T-helper 1 cell (primary cell): ENCODE measurements at regions not wholly inside any gene's neighbourhood (a gene's known extent, or its start where the extent isn't known, plus 50 kb on each side); places are given as distances from the start of the nearest gene placed in this dataset.

Experiments used
- DNase-seq, 5 donors: peaks; one replicate each; pipeline ENCODE4 v3.0.0-alpha.2; 2012 to 2020

DNA sequence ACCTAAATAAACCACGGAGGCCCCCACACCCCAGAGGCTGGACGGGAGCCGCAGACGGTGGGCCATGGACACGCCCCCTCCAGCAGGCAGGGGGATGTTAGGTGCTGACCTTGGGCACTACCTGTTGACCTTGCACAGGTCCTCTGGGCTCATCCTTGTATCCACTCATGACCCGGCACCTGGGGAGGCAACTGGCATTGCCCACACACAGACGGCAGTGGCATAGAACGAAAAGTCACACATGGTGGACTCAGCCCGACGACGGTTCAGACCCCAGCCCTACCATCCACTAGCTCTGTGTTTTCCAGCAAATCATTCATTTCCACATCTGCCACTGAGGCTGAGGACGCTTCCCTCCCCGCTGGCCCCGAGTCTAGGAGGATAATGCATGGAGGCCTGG is 247.7 kb upstream of the PPP2R2D start:
- no peak for DNase-seq

DNA sequence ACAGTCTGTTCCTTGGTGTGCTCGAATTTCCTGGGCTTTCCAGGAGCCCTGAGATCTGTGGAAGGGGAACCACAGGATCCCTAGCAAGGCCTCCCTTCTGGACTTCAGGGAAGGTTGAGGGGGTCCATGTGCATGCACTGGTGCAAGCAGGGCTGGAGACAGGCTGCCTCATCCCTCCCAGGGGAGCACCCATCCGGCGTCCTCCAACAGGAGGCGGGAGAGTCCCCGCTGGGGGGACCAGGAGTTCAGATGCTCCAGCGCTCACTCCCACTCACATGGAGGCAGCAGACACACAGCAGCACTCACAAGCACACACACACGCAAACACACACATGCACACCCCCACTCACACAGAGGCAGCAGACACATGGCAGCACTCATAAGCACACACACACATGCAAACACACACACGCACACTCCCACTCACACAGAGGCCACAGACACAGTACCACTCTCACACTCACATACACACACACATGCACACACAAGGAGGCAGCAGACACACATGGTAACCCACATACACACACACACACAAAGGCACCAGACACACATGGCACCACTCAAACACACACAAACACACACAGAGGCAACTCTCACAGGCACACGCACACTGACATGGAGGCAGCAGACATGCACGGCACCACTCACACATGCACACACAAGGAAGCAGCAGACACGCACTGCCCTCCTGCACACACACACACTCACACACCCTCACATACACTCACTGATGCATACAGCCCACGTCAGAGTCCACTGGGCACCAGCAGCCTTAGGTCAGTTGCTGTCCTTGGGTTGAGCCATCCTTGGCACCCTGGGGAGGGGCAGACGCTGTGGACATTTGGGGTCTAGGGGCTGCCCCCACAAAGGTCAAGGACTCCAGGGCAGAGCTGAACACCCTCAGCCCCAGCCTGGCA is 247.0 kb upstream of the PPP2R2D start:
- no peak for DNase-seq

DNA sequence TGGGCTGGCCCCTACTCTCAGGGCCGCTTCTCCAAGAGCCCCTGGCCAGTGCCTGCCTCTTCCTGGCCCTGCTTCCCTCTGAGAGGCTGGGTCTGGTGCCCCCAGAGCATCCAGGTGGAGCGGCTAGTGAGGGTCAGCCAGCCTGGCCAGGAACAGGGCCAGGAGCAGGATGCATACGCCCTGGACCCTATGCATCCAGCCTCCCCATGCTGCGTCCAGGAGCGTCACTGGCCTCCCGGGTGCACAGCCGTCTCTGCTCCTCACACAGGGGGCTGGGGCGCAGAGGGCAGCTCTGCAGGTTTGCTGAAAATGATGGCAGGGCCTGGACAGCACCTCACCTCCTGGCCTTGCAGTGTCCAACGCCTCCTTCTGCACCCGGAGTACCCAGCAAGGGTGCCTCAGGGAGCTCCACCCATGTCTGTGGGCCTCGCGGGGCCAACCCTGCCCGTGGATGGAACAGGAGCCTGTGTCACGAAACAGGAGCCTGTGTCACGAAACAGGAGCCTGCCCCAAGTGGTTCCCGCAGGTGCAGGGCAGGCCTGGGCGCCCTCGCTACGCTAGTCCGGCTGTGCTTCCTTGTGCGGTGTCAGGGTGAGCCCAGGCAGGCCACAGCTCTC is 246.2 kb upstream of the PPP2R2D start:
- DNase-seq: no peak

DNA sequence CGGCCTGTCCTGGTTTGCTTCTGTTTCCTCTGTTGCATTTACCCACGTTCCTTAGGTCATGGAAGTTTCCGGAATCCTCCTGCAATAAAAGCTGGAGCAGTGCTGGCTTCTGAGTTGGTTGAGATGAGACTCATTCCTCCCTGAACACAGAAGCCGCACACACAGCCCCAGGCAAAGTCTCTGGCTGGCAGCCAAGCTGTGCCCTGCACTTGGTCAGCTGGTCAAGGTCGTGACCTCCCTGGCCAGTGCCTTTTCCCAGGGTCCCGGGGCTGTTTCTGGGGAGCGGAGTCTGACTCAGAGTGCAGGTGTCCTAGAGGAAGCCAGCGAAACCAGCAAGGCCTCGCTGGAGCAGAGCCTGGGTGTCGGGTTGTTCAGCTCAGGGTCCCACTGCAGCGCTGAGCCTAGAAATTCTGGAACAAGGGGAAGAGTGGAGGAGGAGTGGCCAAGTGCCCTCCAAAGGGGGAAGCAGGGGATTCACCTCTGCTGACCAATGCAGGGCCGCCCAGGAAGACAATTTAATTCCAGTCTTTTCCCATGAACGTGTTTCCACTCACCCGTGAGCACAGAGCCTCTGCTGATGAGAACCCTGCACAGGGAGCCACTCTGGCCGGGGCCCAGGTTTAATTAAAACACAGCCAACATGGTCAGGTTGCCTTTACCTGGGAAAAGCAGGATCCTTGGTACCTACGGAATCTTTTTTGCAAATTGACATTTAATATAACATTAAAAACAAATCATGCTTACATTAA is 245.5 kb upstream of the PPP2R2D start:
- no peak for DNase-seq

DNA sequence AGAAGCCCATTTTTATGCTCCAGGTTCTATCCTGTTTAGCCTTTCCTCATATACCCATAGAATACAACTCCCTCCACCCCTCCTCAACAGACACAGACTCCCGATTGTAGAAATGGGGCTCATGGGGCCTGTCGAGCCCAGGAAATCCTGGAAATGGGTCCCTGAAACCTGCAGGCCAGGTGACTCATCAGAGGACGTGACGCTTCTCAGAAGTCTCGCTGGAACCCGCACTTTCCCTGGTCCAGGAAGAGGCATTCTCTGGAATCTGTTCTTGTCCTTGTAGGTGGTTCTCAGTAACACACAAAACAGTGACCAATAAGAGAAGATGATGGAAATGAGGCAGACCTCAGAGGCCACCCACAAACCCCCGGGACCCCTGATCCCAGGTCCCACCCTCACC is 244.8 kb upstream of the PPP2R2D start:
- DNase-seq: no peak

DNA sequence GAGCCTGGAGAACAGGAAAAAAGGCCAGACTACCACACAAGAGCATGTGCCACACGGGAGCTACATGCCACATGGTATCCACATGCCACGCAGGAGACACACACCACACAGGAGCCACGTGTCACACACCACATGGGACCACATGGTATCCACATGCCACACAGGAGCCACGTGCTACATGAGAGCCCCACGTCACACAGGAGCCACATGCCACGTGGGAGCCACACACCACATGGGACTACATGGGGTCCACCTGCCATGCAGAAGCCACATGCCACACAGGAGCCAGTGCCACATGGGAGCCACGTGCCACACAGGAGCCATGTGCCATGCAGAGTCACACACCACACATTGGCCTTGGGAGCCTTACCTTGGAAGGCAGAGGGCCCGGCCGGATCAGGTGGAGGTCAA is 244.4 kb upstream of the PPP2R2D start:
- DNase-seq: no peak

DNA sequence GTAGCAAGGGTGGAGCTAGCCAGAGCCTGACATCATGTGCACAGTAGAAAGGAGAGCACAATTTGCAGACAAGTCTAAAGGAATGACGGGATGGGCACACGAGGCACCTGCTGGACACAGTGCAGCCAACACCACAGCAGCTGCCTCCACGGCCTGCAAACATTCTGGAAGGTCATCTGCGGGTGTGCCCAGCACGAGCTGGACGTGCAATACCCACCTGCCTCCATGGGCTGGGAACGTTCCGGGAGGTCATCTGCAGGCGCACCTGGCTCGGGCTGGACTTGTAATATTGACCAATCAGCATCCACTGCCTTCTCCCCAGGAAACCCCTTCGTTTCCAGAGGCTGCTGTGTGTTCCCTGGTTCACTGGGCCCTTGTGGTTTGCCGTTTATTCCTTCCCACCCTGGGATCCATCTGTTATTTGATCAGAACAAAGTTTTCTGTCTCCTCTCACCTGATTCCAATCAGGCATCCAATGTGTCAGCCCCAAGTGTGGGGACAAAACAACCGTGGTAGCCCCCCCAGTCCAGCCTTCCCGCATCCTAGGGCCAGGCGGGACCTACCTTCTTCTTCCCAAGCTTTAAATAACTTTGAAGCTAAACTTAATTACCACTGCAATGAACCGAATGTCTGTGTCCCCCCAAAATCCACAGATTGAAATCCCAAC is 243.4 kb upstream of the PPP2R2D start:
- no peak for DNase-seq

DNA sequence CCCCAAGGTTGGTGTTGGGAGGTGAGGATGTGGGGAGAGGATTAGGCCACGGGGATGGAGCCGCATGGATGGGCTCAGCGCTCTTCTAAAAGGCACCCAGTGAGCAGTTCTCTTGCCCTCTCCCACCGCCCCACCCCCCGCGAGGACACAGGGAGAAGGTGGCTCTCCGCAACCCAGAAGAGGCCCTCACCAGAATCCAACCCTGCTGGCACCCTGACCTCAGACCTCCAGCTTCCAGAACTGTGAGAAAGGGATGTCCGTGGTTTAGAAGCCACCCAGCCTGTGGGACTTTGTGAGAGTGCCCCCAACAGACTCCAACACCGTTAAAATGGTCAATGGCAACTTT is 242.8 kb upstream of the PPP2R2D start:
- DNase-seq: no peak

DNA sequence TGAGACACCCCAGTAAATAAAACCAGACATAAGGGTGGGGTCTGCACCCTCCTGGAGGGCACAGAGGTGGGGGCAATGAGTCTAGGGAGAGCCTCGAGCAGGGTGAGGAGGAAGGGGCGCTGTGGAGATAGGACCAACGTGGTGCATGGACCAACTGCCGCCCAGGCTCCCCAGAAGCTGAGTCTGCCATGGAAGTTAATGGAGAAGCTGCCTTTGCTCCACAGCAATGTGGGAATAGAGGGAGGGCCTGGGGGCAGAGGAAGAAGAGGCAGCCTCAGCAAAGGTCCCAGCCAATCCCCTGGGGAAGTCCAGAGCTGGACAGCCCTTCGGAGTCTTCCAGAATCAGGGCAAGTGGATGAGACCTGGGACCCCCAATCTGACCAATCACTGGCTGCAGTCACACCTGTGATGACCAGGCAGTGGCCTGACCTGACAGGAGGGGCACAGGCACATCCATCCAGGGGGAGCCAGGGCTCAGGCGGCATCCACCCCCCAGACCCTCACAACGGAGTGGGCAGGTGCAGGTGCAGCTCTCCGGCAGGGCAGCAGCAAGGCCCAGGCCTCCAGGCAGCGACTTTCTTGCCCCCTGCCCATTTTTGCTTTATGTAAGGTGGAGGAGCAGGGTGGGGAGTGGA is 242.2 kb upstream of the PPP2R2D start:
- no peak for DNase-seq

DNA sequence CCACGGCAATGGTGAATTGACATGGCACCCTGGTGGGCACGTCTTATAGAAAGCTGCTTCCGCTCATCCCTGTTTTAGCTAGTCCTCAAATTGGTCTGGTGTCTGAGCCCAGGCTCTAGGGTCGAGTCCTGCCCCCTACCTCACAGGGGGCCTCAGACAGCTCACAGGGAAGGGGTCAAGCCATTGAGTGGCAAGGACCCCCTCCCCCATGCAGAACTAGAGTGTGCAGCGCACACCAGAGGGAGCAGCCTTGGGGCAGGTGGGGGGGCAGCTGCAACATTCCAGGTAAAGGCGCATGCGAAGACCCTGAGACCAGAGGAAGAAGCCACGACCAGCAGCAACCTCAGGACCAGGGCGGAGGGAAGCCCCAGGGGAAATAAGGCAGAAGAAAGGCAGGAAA is 240.4 kb upstream of the PPP2R2D start:
- DNase-seq: no peak

DNA sequence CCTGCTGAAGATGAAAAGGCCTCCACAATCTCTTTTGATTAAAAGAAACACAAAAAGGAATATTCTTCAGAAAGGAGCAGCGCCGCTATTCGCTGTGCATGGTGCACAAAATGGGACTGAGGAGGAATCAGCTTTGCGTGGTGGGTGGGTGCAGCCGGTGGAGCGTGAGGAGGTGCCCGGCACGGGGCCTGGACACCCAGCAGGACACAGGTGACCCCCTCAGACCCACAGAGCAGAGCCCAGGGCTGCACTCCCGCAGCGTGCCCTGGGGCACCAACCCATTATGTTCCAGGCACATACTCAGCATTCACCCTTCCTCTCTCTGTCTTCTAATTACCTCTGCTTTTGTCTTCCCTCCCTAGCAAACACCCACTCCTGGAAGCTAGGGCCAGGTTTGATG is 238.0 kb upstream of the PPP2R2D start:
- no peak for DNase-seq

DNA sequence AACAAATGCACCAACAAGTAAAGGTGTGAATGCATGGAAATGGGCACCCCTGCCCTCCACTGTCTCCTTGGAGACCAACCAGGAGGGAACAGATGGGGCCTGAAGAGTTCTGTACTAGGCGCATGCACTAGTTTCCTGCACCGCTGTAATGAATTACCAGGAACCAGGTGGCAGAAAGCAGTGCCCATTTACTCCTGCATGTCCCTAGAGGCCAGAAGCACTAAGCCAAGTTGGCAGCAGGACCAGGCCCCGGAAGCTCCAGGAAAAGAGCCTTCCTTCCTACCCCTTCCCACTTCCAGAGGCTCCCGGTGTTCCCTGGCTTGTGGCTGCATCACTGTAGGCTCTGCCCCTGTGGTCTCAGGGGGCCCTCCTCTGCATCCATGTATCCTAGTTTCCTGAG is 237.5 kb upstream of the PPP2R2D start:
- DNase-seq: no peak

DNA sequence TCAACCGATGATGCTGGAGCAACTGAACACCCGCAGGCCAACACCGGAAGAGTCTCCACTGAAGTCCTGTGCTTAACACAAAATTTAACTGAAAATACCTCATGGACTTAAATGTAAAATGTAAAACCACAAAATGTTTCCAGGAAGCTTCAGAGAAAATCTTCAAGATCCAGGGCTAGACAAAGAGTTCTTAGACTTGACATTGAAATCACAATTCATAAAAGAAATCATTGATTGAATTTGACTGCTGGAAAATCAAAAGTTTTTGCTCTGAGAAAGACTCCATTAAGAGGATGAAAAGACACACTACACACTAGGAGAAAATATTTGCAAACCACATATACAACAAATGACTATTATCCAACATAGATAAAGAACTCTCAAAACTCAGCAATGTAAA is 234.7 kb upstream of the PPP2R2D start:
- no peak for DNase-seq

DNA sequence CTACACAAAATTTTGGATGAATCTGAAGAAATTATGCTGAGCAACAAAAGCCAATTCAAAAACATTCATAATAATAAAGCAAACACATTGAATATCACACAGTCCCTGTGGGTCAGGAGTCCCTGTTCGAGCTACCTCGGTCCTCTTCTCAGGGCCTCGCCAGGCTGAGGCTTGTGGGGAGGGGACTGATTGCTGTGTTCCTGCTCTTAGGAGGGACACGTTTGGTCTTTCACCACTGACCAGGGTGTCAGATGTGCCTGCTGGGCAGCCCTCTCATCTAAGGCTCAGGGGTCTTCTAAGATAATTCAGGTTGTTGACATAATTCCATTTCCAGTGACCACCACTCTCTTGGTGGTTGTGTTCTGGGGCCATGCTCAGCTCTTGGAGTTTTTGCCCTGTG is 233.8 kb upstream of the PPP2R2D start:
- no peak for DNase-seq

DNA sequence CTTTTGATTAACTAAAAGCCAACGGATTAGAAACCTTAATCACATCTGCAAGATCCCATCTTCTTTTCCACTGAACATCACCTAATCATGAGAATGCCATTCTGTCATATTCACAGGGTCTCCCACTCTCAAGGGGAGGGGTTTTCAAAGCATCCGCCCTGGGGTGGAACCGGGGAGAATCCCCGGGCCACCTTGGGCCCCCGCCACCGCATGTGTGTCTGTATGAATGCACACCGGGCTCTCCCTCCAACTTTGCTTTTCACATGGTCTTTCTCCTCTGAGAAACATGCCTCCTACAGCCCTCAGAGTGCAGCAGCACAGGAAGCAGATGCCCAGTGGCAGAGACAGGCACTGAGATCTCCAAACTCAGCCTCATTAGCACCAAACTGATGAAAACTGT is 233.2 kb upstream of the PPP2R2D start:
- no peak for DNase-seq

DNA sequence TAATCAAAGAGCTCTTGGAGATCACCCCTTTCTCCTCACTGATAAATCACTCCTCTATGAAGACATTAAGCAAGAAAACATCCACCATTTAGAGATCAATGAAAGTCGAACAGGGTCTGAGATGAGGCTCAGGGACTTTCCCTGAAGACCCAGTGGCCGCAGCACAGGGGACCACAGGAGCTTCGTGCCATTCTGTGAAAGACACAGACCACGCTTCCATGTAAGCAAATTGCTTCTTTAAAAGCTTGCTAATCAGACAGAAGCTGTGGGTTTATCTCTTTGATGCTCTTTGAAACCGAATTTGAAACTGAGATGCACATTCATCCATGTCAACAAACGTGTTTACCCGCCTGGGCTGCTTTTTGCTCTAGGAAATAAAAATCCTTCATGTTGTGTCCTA is 231.9 kb upstream of the PPP2R2D start:
- DNase-seq: no peak

DNA sequence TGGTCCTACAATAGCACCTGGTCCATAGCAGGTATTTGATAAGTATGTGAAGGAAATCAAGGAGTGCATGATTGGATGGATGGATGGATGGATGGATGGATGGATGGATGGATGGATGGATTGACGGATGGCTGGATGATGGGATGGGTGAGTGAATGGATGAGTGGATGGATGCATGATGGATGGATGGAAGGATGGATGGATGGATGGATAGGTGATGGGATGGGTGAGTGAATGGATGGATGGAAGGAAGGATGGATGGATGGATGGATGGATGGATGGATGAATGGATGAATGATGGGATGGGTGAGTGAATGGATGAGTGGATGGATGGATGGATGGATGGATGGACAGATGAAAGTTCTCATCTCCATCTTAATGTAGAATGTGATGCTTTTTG is 231.0 kb upstream of the PPP2R2D start:
- DNase-seq: no peak

DNA sequence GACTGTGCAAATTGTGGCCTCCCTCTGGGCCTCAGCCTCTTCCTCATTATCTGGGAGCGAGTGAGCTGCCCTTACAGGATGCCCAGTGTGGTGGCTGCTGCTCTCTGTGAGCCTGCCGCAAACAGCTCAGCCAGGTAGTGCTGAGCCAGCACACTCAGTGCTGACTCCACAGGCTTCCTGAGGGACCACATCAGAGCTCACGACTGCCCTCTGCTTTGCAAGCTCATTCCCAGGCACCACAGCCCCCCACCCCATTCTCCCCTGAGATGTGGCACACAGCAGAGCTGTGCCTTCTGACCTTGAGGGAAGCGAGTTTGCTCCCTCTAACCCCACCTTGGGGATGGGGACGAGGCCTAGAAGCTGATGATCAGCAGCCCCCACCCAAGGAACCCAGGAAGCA is 230.5 kb upstream of the PPP2R2D start:
- DNase-seq: no peak

DNA sequence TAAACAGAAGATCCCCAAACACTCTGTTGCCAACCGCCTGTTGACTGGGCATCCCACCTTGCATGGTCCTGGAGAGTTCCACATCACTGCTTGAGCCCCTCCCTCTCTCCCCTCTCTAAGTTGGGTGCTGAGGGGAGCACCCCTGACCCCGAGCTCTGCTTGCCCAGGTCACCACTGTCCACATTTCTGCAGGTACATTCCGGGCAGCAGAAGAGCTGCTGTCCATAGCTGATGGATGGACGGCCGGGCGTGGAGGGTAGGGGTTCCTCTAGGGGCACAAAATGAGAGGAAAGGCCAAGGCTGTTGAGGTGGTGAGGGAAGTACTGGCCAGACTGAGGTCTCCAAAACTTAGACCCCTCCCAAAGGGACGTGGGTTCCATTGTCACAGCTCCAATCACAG is 227.4 kb upstream of the PPP2R2D start:
- no peak for DNase-seq

DNA sequence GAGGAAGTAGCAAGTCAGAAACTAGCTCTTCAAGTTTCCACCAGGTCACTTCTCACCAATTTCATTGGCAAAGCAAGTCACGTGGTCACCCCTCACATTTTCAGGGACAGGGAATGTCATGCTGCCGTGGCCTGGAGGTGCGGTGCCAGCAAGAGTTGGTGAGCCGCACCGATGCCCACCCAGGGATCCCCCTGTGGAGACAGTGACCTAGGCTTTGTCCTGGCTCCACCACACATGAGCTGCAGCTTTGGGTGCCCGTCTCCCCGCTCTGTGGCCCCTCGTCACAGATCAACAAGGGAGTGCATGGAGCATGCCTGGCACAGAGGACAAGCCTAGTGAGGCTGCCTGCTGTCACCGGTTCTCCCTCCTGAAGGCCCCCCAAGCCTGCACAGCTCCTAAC is 226.7 kb upstream of the PPP2R2D start:
- DNase-seq: no peak

DNA sequence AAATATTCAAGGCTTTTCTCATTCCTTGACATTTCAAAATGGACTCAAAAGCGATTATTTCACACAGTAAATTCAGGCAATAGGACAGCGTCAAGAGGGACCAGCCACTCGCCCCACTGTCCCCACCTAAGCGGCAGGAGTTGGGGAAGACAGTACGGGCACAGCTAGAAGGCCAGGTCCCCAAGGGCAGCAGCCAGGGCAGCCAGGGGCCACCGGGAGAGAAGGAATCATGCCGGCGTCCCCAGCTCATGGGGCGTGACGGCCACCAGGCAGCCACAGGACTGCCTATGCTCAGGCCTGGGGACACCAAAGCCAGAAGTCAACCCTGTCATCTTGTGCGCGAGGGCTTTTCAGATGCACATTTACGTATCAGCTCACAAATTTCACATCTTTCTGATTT is 225.7 kb upstream of the PPP2R2D start:
- DNase-seq: no peak

DNA sequence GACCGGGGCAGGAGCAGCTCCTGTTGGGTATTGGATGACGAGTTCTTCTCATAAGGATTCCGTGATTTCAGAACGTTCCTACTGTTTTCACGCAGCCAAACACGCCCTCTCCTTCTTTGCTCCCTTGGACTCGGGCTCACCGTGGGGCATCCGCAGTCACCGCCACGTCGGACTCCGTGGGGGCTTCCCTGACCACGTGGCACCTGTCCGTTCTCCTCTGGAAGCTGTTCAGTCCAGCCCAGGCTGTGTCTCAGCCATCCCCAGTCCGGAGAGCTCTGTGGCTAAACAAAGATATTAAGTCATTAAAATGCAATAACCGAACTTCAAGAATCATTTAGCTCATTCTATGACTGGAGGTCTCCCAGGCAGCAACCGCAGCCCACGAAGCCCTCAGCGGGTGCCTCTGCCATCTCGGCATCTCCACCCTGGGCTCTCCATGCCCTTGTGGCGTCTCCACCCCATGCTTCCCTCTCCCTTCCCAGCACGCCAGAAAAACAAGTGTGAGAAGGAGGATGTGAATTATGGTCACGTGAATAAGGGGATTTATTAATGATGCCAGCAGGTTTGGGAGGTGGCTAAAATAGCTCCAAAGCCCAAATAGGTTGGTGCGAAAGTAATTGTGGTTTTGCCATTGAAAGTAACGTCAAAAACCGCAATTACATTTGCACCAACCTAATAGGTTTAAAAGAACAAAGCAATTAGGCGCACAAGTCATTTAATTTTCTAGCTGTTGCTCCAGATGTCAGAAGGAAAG is 224.6 kb upstream of the PPP2R2D start:
- no peak for DNase-seq
